SK-N-SH treated with all-trans-retinoic acid at 6 μM for 48 hours (cell line): ENCODE measurements at regions not wholly inside any gene's neighbourhood (a gene's known extent, or its start where the extent isn't known, plus 50 kb on each side); places are given as distances from the start of the nearest gene placed in this dataset.

Experiments
- OSR1 ChIP-seq: fragments of 250-450 bp; sonication (Bioruptor Pico); IDR thresholded peaks from 2 replicates; pipeline ENCODE4 v1.8.0; 2022; ENCODE audit warnings: moderate library complexity, mild to moderate bottlenecking, inconsistent platforms
- RARB ChIP-seq: fragments of 250-450 bp; sonication (Bioruptor Pico); IDR thresholded peaks from 2 replicates; pipeline ENCODE4 v1.8.0; 2021; ENCODE audit warnings: mild to moderate bottlenecking, moderate library complexity
- TCF4 ChIP-seq: fragments of 250-450 bp; sonication (Bioruptor Pico); IDR thresholded peaks from 2 replicates; pipeline ENCODE4 v1.8.0; 2021; ENCODE audit warnings: mild to moderate bottlenecking, moderate library complexity, borderline replicate concordance
- ZNF565 ChIP-seq: fragments of 450-650 bp; formaldehyde crosslinking; conservative IDR thresholded peaks from 2 replicates; pipeline ENCODE4 v1.5.0; 2020; ENCODE audit warnings: low read depth, mild to moderate bottlenecking, moderate library complexity
- TF ChIP-seq, protein P1 (sequence below): fragments of 250-450 bp; sonication (Bioruptor Pico); IDR thresholded peaks from 2 replicates; pipeline ENCODE4 v1.5.1; 2020; ENCODE audit warnings: low read depth, mild to moderate bottlenecking, moderate library complexity

DNA sequence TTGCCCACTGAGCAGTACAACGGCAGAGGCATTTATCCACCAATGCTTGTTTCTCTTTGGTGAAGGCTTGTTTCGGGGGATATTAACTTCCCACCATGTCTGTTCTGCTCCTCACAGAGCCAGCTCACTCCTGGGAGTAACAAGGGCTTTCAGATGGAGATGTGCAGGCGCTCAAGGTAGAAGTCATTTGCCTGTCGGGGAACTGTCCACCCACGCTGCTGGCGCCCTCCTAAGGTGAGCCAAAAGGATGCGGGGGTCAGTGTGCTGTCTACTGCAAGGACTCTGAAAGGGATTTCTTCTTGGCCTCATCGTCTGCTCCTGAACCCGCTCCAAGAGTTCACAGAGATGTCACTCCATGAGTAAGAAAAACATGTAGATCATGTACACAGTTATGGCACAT is 57.0 kb upstream of the CYRIA start:
- TF ChIP-seq RARB (no peak), TCF4 (CRISPR knock-in tag) (no peak), OSR1 (CRISPR knock-in tag) (no peak), ZNF565 (CRISPR knock-in tag) (no peak)
- TF ChIP-seq, protein P1, sequence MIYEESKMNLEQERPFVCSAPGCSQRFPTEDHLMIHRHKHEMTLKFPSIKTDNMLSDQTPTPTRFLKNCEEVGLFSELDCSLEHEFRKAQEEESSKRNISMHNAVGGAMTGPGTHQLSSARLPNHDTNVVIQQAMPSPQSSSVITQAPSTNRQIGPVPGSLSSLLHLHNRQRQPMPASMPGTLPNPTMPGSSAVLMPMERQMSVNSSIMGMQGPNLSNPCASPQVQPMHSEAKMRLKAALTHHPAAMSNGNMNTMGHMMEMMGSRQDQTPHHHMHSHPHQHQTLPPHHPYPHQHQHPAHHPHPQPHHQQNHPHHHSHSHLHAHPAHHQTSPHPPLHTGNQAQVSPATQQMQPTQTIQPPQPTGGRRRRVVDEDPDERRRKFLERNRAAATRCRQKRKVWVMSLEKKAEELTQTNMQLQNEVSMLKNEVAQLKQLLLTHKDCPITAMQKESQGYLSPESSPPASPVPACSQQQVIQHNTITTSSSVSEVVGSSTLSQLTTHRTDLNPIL (CRISPR knock-in tag), result no peak
